Osteoblast (primary cell): ENCODE measurements at regions not wholly inside any gene's neighbourhood (a gene's known extent, or its start where the extent isn't known, plus 50 kb on each side); places are given as distances from the start of the nearest gene placed in this dataset.

Experiments
- DNase-seq: peaks from one replicate; pipeline ENCODE4 v3.0.0; 2011; ENCODE audit warnings: low spot score, mixed read lengths; ENCODE audit not compliant: insufficient read length; ENCODE audit errors: missing footprints
- H2AFZ ChIP-seq: 2 replicates; pipeline ENCODE4 v1.6.0; 2011; ENCODE audit warnings: mild to moderate bottlenecking, low read length
- H3K27ac ChIP-seq: 2 replicates; pipeline ENCODE4 v1.5.1; 2011; ENCODE audit warnings: mild to moderate bottlenecking, low read depth, low read length, moderate library complexity
- H3K27me3 ChIP-seq: 2 replicates; pipeline ENCODE4 v1.6.0; 2012; ENCODE audit warnings: mild to moderate bottlenecking, control low read depth, inconsistent platforms, low read length, moderate library complexity; ENCODE audit not compliant: insufficient read depth
- H3K36me3 ChIP-seq: 2 replicates; pipeline ENCODE4 v1.5.1; 2011; ENCODE audit warnings: mild to moderate bottlenecking, low read length, control low read depth, moderate library complexity; ENCODE audit not compliant: insufficient read depth
- H3K4me1 ChIP-seq: 2 replicates; pipeline ENCODE4 v1.5.1; 2011; ENCODE audit warnings: mild to moderate bottlenecking, low read length, control low read depth, moderate library complexity; ENCODE audit not compliant: insufficient read depth
- H3K4me2 ChIP-seq: 2 replicates; pipeline ENCODE4 v1.6.0; 2011; ENCODE audit warnings: mild to moderate bottlenecking, low read length; ENCODE audit not compliant: insufficient read depth
- H3K4me3 ChIP-seq: fragments of 200-600 bp; sonication (generic); 3 replicates; pipeline ENCODE4 v1.5.1; 2012; ENCODE audit warnings: mild to moderate bottlenecking, low read length, inconsistent platforms; ENCODE audit not compliant: insufficient read depth
- H3K79me2 ChIP-seq: 2 replicates; pipeline ENCODE4 v1.6.0; 2012; ENCODE audit warnings: mild to moderate bottlenecking, low read length, control low read depth, inconsistent platforms; ENCODE audit not compliant: insufficient read depth
- H3K9me3 ChIP-seq: 2 replicates; pipeline ENCODE4 v1.5.1; 2011; ENCODE audit warnings: low read depth, low read length, control low read depth
- H4K20me1 ChIP-seq: 2 replicates; pipeline ENCODE4 v1.6.0; 2012; ENCODE audit warnings: mild to moderate bottlenecking, low read length, control low read depth; ENCODE audit not compliant: insufficient read depth
- CTCF ChIP-seq: IDR thresholded peaks from 2 replicates; pipeline ENCODE4 v1.5.1; 2011; ENCODE audit warnings: mild to moderate bottlenecking, low read depth, low read length, moderate library complexity; ENCODE audit errors: extremely low read depth

- Histone ChIP-seq H3K4me1 (no peaks in the 10 kb centered on the region), H3K9me3 (no peaks in the 10 kb centered on the region), H3K27ac (no peak overlapping the region), H2AFZ (no peak overlapping the region), H3K4me3 (no peak overlapping the region), H3K27me3 (no peaks in the 10 kb centered on the region), H3K79me2 (no peaks in the 10 kb centered on the region), H3K36me3 (no peaks in the 10 kb centered on the region), H4K20me1 (no peaks in the 10 kb centered on the region), H3K4me2 (no peak overlapping the region)
- TF ChIP-seq CTCF, result no peak
- no peak for DNase-seq
Measured at GRCh38 chr14:35979531-35979930, 153.4 kb downstream of the BRMS1L start.

- TF ChIP-seq CTCF, result no peak
- H3K27ac ChIP-seq, result no peak overlapping the region
- H3K4me1 ChIP-seq, result no peaks in the 10 kb centered on the region
- H3K79me2 ChIP-seq, result no peaks in the 10 kb centered on the region
- H3K9me3 ChIP-seq, result no peaks in the 10 kb centered on the region
- H3K4me3 ChIP-seq, result no peak overlapping the region
- no peak overlapping the region for H2AFZ ChIP-seq
- H3K4me2 ChIP-seq, result no peak overlapping the region
- H4K20me1 ChIP-seq, result no peaks in the 10 kb centered on the region
- H3K27me3 ChIP-seq, result no peaks in the 10 kb centered on the region
- no peak for DNase-seq
- H3K36me3 ChIP-seq, result no peaks in the 10 kb centered on the region
Measured at GRCh38 chr14:35978561-35978960, 152.4 kb downstream of the BRMS1L start.

- no peak for TF ChIP-seq CTCF
- Histone ChIP-seq H3K4me1 (no peaks in the 10 kb centered on the region), H3K79me2 (no peaks in the 10 kb centered on the region), H3K4me3 (no peak overlapping the region), H4K20me1 (no peaks in the 10 kb centered on the region), H3K27ac (no peak overlapping the region), H2AFZ (no peak overlapping the region), H3K4me2 (no peak overlapping the region), H3K27me3 (no peaks in the 10 kb centered on the region), H3K9me3 (no peaks in the 10 kb centered on the region), H3K36me3 (no peaks in the 10 kb centered on the region)
- DNase-seq, result no peak
Measured at GRCh38 chr14:35975814-35976213, 149.7 kb downstream of the BRMS1L start.

GRCh38 chr14:35973770-35974169, 147.6 kb downstream of the BRMS1L start:
- H3K4me3 ChIP-seq, result no peak overlapping the region
- H3K79me2 ChIP-seq, result no peaks in the 10 kb centered on the region
- no peaks in the 10 kb centered on the region for H3K9me3 ChIP-seq
- no peak overlapping the region for H2AFZ ChIP-seq
- H3K4me2 ChIP-seq, result no peak overlapping the region
- H3K36me3 ChIP-seq, result no peaks in the 10 kb centered on the region
- no peaks in the 10 kb centered on the region for H3K4me1 ChIP-seq
- TF ChIP-seq CTCF, result no peak
- H4K20me1 ChIP-seq, result no peaks in the 10 kb centered on the region
- no peak for DNase-seq
- no peak overlapping the region for H3K27ac ChIP-seq
- H3K27me3 ChIP-seq, result no peaks in the 10 kb centered on the region
